K562 (cell line): ENCODE measurements at regions not wholly inside any gene's neighbourhood (a gene's known extent, or its start where the extent isn't known, plus 50 kb on each side); places are given as distances from the start of the nearest gene placed in this dataset.

ENCODE experiments used
- ATAC-seq: fragments of 200-7000 bp; cut with Tn5 transposase; 3 replicates; pipeline ENCODE4 v1.9.1; 2020; ENCODE audit warnings: moderate library complexity
- BruUV-seq: library from RNA; stranded (reverse); fragments of 400-500 nt; replicated peaks from 2 replicates; lab custom pipeline; 2021; lab: Mats Ljungman, UMichigan
- CTCF ChIA-PET: fragments of 300-600 bp; formaldehyde crosslinking; extraction: SDS; loops from one replicate; lab custom pipeline; 2021; ENCODE audit warnings: low intra/inter-chr PET ratio; lab: Yijun Ruan, JAX
- POLR2A ChIA-PET: fragments of 300-600, 350-650 bp; sonication (Branson Sonifier 250); formaldehyde crosslinking; extraction: SDS; loops from one replicate; lab custom pipeline; 2021; ENCODE audit warnings: antibody characterized with exemption, inconsistent platforms; lab: Yijun Ruan, JAX
- DNase-seq, 4 experiments: peaks; one replicate each; pipeline versions ENCODE4 v3.0.0 to v3.0.0-alpha.2; 2011 to 2018; ENCODE audit warnings: low spot score in 3 of 4, mixed read lengths in 3 of 4; ENCODE audit errors: extremely low read depth in 1 of 4
- FAIRE-seq: peaks from 2 replicates; lab custom pipeline; 2011; peaks lifted over from hg19 to GRCh38; lab: Jason Lieb, UNC
- H2AFZ ChIP-seq: 2 replicates; pipeline ENCODE4 v1.6.0; 2011; ENCODE audit warnings: low read depth, low read length, control low read depth, inconsistent platforms
- H3K27ac ChIP-seq: fragments of 200-600 bp; 3 replicates; pipeline ENCODE4 v1.8.0; 2011; ENCODE audit warnings: low read depth, mild to moderate bottlenecking, control low read depth, inconsistent platforms, low read length, moderate library complexity, mixed read lengths; ENCODE audit errors: extremely low read depth
- H3K27me3 ChIP-seq, 2 experiments: fragments of 300-600 bp in 1 of 2; 2 replicates in 1 of 2; 3 replicates in 1 of 2; pipeline versions ENCODE4 v1.6.0 to v1.8.0; 2011; ENCODE audit warnings: inconsistent platforms in 2 of 2, low read length in 2 of 2, mild to moderate bottlenecking in 1 of 2, mixed read lengths in 1 of 2, moderate library complexity in 1 of 2; ENCODE audit not compliant: control insufficient read depth in 2 of 2, insufficient read depth in 2 of 2
- H3K36me3 ChIP-seq: fragments of 300-600 bp; 3 replicates; pipeline ENCODE4 v1.8.0; 2011; ENCODE audit warnings: mild to moderate bottlenecking, low read length, inconsistent platforms; ENCODE audit not compliant: control insufficient read depth, insufficient read depth
- H3K4me1 ChIP-seq, 2 experiments: fragments of 200-600 bp in 1 of 2; replicated peaks in 1 of 2; 2 replicates in 1 of 2; 3 replicates in 1 of 2; pipeline versions ENCODE4 v1.5.1 to v1.8.0; 2011; ENCODE audit warnings: inconsistent platforms in 2 of 2, low read length in 2 of 2, mild to moderate bottlenecking in 1 of 2, mixed read lengths in 1 of 2, moderate library complexity in 1 of 2; ENCODE audit not compliant: control insufficient read depth in 2 of 2, insufficient read depth in 2 of 2
- H3K4me2 ChIP-seq: 2 replicates; pipeline ENCODE4 v1.6.1; 2011; ENCODE audit warnings: low read length, control low read depth, inconsistent platforms, mixed read lengths; ENCODE audit not compliant: insufficient read depth
- H3K4me3 ChIP-seq: fragments of 200-600 bp; sonication (generic), shearing (Covaris generic); 2 replicates; pipeline ENCODE4 v1.5.1; 2016; ENCODE audit warnings: control low read depth, inconsistent platforms
- H3K79me2 ChIP-seq: fragments of 200-600 bp; 3 replicates; pipeline ENCODE4 v1.8.0; 2011; ENCODE audit warnings: low read length, inconsistent platforms; ENCODE audit not compliant: control insufficient read depth, insufficient read depth
- H3K9ac ChIP-seq, 2 experiments: 2 replicates each; pipeline versions ENCODE4 v1.6.0 to v1.6.1; 2011; ENCODE audit warnings: low read depth in 2 of 2, low read length in 2 of 2, control low read depth in 1 of 2, inconsistent platforms in 1 of 2, mild to moderate bottlenecking in 1 of 2, mixed read lengths in 1 of 2; ENCODE audit not compliant: insufficient read depth in 1 of 2
- H3K9me1 ChIP-seq: one replicate; pipeline ENCODE4 v1.6.0; 2011; ENCODE audit warnings: inconsistent platforms, mild to moderate bottlenecking, low read length, moderate library complexity; ENCODE audit not compliant: control insufficient read depth, insufficient read depth
- H3K9me3 ChIP-seq: replicated peaks from 2 replicates; pipeline ENCODE4 v1.5.1; 2011; ENCODE audit warnings: low read depth, low read length, inconsistent platforms; ENCODE audit not compliant: control insufficient read depth, insufficient read depth
- H4K20me1 ChIP-seq: replicated peaks from 2 replicates; pipeline ENCODE4 v1.6.1; 2011; ENCODE audit warnings: low read length, inconsistent platforms, mixed read lengths; ENCODE audit not compliant: control insufficient read depth, insufficient read depth
- GTF2A2 ChIP-seq: IDR thresholded peaks from 2 replicates; pipeline ENCODE4 v1.6.1; 2016; ENCODE audit warnings: mild to moderate bottlenecking, missing genetic modification characterization, missing compliant biosample characterization
- GTF2F1 ChIP-seq: IDR thresholded peaks from 2 replicates; pipeline ENCODE4 v1.6.1; 2011; ENCODE audit warnings: low read depth, low read length, improper control_type of control experiment
- KAT7 ChIP-seq: sonication (generic); formaldehyde crosslinking; IDR thresholded peaks from 2 replicates; pipeline ENCODE4 v1.8.0; 2022; ENCODE audit warnings: missing genetic modification reagents, mild to moderate bottlenecking, borderline replicate concordance
- KAT8 ChIP-seq: fragments of 450-650 bp; IDR thresholded peaks from 2 replicates; pipeline ENCODE4 v1.6.1; 2016; ENCODE audit warnings: low read depth, mild to moderate bottlenecking
- MTA2 ChIP-seq: fragments of 450-650 bp; IDR thresholded peaks from 2 replicates; pipeline ENCODE4 v1.6.1; 2016; ENCODE audit warnings: low read depth
- NFE2 ChIP-seq: IDR thresholded peaks from 2 replicates; pipeline ENCODE4 v1.6.1; 2014; ENCODE audit warnings: antibody characterized with exemption, low read depth
- NUFIP1 ChIP-seq: fragments of 450-650 bp; IDR thresholded peaks from 2 replicates; pipeline ENCODE4 v1.6.1; 2018; ENCODE audit not compliant: partially characterized antibody
- SREBF1 ChIP-seq: fragments of 150-350 bp; IDR thresholded peaks from 2 replicates; pipeline ENCODE4 v1.6.1; 2014; ENCODE audit warnings: antibody characterized with exemption, low read depth, low read length, borderline replicate concordance
- SREBF2 ChIP-seq: sonication (generic); formaldehyde crosslinking; IDR thresholded peaks from 2 replicates; pipeline ENCODE4 v1.4.0; 2020; ENCODE audit warnings: mild to moderate bottlenecking, missing genetic modification reagents
- TAF15 ChIP-seq: fragments of 200-400 bp; formaldehyde crosslinking; IDR thresholded peaks from 2 replicates; pipeline ENCODE4 v1.6.1; 2017; ENCODE audit warnings: mild to moderate bottlenecking, low read depth, low read length, moderate library complexity
- TFE3 ChIP-seq: fragments of 450-650 bp; formaldehyde crosslinking; IDR thresholded peaks from 2 replicates; pipeline ENCODE4 v1.4.0; 2020; ENCODE audit warnings: mild to moderate bottlenecking, mixed read lengths
- ZNF143 ChIP-seq: sonication (generic); formaldehyde crosslinking; IDR thresholded peaks from 2 replicates; pipeline ENCODE4 v1.9.0; 2022; ENCODE audit warnings: mild to moderate bottlenecking, missing genetic modification reagents
- ZNF282 ChIP-seq: sonication (generic); formaldehyde crosslinking; IDR thresholded peaks from 2 replicates; pipeline ENCODE4 v1.8.1; 2023; ENCODE audit warnings: missing genetic modification reagents
- ZNF561 ChIP-seq: fragments of 450-650 bp; formaldehyde crosslinking; conservative IDR thresholded peaks from 2 replicates; pipeline ENCODE4 v1.4.0; 2020; ENCODE audit warnings: mild to moderate bottlenecking, moderate library complexity
- ZNF766 ChIP-seq: fragments of 200-800 bp; sonication (Bioruptor generic); conservative IDR thresholded peaks from 2 replicates; pipeline ENCODE4 v1.6.1; 2016; ENCODE audit warnings: missing genetic modification characterization, missing compliant biosample characterization
- WGBS: fragments of 100-300 bp; shearing (Covaris generic); methylation state at CpG from one replicate; pipeline ENCODE4 v1.1.6; 2016; ENCODE audit warnings: low coverage, mixed read lengths; ENCODE audit not compliant: insufficient coverage; ENCODE audit errors: missing lambda C conversion rate; 5-methylcytosine and 5-hydroxymethylcytosine counted together
- in situ Hi-C: fragments of 300-500 bp; cut with MboI; formaldehyde crosslinking; loops from 4 replicates; pipeline ENCODE4 v1.15.0; 2018; ENCODE audit warnings: inconsistent platforms, mixed read lengths
- intact Hi-C: fragments of 100-400 bp; cut with micrococcal nuclease; formaldehyde crosslinking; loops from 2 replicates; pipeline ENCODE4 v1.14.2; 2022

- FAIRE-seq = no peak
- Histone ChIP-seq H3K79me2 (no peaks in the 10 kb centered on the region), H3K36me3 (no peaks in the 10 kb centered on the region), H2AFZ (no peak overlapping the region), H3K27me3 (no peaks in the 10 kb centered on the region), H3K4me2 (no peak overlapping the region), H3K9me3 (no peaks in the 10 kb centered on the region), H3K9ac (no peak overlapping the region), H3K4me1 (no peaks in the 10 kb centered on the region), H3K27ac (no peak overlapping the region), H4K20me1 (no peaks in the 10 kb centered on the region), H3K9me1 (no peaks in the 10 kb centered on the region), H3K4me3 (no peak overlapping the region)
- 2% methylated on average over 5 of the region's 5 CpGs for WGBS
- intact Hi-C loops = no loop called here
- CTCF ChIA-PET = no interaction called here
- ATAC-seq = no peak
- no peak for DNase-seq
- in situ Hi-C loops = no loop called here
- POLR2A ChIA-PET = no interaction called here
- TF ChIP-seq TAF15 (no peak), SREBF1 (no peak), KAT8 (no peak), NFE2 (no peak)
- BruUV-seq = no TSS peak
Observed at GRCh38 chr5:167587772-167588437, 703.5 kb upstream of the WWC1 start.

- no peak overlapping the region for H3K4me2 ChIP-seq
- FAIRE-seq = no peak
Observed at GRCh38 chr5:167592114-167592513, 699.3 kb upstream of the WWC1 start.

More at GRCh38 chr5:167592114-167592513, 699.3 kb upstream of the WWC1 start:
- Histone ChIP-seq H3K9me3 (no peaks in the 10 kb centered on the region), H3K79me2 (no peaks in the 10 kb centered on the region), H3K27ac (no peak overlapping the region), H2AFZ (no peak overlapping the region), H3K9me1 (no peaks in the 10 kb centered on the region), H3K27me3 (no peaks in the 10 kb centered on the region), H3K4me1 (no peaks in the 10 kb centered on the region), H4K20me1 (no peaks in the 10 kb centered on the region), H3K4me3 (no peak overlapping the region), H3K9ac (no peak overlapping the region), H3K36me3 (no peaks in the 10 kb centered on the region)
- ChIA-PET POLR2A (no interaction called here), CTCF (no interaction called here)
- TF ChIP-seq TFE3 (CRISPR knock-in tag) = no peak
- TF ChIP-seq KAT7 (CRISPR knock-in tag) = no peak
- no peak for TF ChIP-seq ZNF282
- TF ChIP-seq GTF2A2 (tag) = no peak
- no peak for TF ChIP-seq ZNF561 (CRISPR knock-in tag)
- no peak for TF ChIP-seq SREBF2 (CRISPR knock-in tag)
- TF ChIP-seq ZNF766 (CRISPR knock-in tag) = no peak
- TF ChIP-seq ZNF143 (CRISPR knock-in tag) = no peak
- TF ChIP-seq GTF2F1 = no peak
- TF ChIP-seq NUFIP1 = no peak
- TF ChIP-seq MTA2 = no peak
- no peak for DNase-seq
- no TSS peak for BruUV-seq
- 2% methylated on average over 4 of the region's 4 CpGs for WGBS
- in situ Hi-C loops (no loop called here), intact Hi-C loops (no loop called here)
- ATAC-seq = no peak
